C4-2B (cell line): ENCODE measurements at regions not wholly inside any gene's neighbourhood (a gene's known extent, or its start where the extent isn't known, plus 50 kb on each side); places are given as distances from the start of the nearest gene placed in this dataset.

Source experiments
- H3K27ac ChIP-seq: fragments of 450-650 bp; 2 replicates; pipeline ENCODE4 v1.5.1; 2017
- ZFX ChIP-seq: fragments of 450-650 bp; IDR thresholded peaks from 2 replicates; pipeline ENCODE4 v1.6.1; 2017
- TF ChIP-seq, protein P1 (sequence below): fragments of 450-650 bp; conservative IDR thresholded peaks from 2 replicates; pipeline ENCODE4 v1.5.1; 2017; ENCODE audit warnings: mild to moderate bottlenecking

DNA sequence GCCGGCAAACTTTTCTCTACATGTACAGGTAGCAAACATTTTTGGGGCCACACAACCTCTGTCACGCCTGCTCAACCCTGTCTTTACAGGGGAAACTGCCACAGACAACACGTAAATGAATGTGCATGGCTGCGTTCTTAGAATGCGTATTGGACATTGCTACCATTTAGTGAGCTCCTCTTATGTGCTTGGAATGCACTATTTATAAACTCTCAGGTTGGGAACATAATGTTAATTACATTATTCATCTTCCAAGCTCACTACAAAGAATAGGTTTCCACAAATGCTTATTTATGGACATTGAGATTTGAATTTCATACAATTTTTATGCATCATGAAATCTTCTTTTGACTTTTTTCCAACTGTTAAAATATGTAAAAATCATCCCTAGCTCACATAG, 92.0 kb upstream of the RPS6KA2 start:
- TF ChIP-seq, protein P1, sequence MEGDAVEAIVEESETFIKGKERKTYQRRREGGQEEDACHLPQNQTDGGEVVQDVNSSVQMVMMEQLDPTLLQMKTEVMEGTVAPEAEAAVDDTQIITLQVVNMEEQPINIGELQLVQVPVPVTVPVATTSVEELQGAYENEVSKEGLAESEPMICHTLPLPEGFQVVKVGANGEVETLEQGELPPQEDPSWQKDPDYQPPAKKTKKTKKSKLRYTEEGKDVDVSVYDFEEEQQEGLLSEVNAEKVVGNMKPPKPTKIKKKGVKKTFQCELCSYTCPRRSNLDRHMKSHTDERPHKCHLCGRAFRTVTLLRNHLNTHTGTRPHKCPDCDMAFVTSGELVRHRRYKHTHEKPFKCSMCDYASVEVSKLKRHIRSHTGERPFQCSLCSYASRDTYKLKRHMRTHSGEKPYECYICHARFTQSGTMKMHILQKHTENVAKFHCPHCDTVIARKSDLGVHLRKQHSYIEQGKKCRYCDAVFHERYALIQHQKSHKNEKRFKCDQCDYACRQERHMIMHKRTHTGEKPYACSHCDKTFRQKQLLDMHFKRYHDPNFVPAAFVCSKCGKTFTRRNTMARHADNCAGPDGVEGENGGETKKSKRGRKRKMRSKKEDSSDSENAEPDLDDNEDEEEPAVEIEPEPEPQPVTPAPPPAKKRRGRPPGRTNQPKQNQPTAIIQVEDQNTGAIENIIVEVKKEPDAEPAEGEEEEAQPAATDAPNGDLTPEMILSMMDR: no peak
- no peak overlapping the region for H3K27ac ChIP-seq

DNA sequence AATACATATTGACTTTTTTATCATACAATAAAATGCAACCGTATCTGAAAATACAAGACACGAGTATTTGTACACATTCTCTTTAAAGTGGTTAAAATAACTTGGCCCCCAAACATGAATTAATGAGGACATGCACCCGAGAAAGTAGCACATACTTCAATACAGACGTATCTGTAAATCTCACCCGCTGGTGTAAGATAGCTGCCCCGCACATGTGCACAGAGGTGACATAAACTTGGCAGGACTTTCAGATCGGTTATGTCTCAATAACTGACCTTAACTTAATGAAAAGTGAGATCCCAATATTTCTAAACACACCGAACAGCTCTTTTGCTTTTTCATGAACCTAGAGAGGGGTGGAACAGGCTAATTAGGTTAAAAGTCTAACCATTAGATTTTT, 91.5 kb upstream of the RPS6KA2 start:
- TF ChIP-seq, protein P1: no peak
- TF ChIP-seq ZFX: no peak
- no peak overlapping the region for H3K27ac ChIP-seq

DNA sequence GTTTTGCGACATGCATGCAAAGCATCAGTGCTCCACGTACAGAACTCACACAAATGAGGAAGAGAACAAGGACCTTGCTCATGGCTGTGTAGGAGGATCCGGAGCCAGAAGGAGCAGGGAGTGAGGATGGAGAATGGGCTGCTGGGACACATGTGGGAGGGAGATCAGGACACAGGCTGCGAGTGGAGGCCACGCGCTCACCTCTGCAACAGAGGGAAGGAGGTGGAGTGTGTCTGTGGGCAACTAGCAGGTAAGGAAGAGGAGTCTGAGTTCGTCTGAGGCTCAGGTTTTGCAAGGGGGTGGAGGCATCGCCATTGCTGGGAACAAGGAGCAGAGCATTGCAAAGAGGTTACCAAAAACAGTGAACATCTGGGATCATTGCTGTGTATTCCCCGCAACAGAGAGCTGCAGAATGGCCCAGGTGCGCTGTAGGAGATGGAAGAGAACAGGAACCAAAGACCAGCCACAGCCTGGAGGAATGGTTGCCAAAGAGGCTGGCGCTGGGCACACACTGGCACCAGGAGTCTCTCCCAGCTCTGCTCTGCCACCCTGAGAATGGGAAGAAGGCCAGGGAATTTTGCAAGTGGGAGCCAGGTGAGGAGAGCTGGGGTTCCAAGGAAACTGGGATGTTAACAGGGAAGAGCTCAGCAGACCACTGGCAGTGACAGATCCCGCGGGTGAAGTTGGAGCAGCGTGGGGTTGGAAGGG, 90.0 kb upstream of the RPS6KA2 start:
- H3K27ac ChIP-seq: no peak overlapping the region
- TF ChIP-seq ZFX: no peak
- TF ChIP-seq, protein P1: no peak

DNA sequence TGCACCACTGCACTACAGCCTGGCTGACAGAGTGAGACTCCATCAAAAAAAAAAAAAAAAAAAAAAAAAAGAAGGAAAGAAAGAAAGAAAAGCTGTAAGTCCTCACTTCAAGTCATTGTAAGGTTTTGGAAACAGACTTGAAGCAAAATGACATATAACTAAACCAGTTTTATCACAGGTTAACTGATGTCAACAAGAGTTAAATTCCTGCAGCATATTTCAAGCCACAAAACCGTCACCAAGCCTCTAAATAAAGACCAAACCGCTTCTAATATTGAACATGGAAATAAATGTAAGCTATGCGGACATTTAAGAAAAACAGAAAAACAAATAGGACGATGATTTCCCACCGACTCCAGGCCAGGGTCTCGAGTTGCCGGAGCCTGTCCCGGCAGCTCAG, 88.9 kb upstream of the RPS6KA2 start:
- TF ChIP-seq, protein P1: no peak
- TF ChIP-seq ZFX: no peak
- H3K27ac ChIP-seq: no peak overlapping the region

DNA sequence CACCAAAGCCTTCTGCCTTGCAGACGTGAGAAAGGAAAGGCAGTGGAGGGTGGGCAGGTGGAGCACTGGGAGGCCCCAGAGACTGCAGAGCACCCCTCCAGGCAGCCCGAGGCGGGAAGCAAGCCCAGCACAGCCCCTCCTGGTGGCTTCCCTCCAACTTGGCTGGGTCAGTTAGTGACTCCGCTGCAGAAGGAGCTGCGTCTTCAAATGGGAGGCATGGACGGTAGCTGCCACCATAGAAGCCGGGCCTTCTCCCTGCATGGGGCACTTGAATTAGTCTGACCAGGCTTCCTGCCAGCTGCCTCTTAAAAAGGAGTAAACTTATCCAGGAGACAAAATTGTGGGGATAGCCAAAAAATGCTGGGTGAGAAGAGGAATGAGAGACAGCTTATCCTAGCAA, 88.0 kb upstream of the RPS6KA2 start:
- no peak overlapping the region for H3K27ac ChIP-seq
- no peak for TF ChIP-seq ZFX
- TF ChIP-seq, protein P1: no peak

DNA sequence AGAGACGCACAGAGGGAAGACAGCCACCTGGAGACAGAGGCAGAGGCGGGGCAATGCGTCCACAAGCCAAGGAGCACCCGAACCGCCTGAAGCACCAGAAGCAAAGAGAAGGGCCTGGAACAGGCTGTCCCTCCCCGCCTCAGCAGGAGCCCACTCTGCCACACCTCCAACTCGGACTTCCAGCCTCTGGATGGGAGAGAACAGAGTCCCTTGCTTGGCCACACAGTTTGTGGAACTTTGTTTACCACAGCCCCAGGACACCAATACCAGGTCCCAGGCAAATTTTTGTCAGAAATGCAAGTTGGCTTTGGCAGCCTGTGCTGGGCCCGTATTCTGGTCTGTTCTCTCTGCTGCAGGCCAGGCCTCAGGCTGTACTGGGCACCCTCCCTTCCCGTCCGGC, 87.5 kb upstream of the RPS6KA2 start:
- no peak for TF ChIP-seq ZFX
- TF ChIP-seq, protein P1: no peak
- no peak overlapping the region for H3K27ac ChIP-seq

DNA sequence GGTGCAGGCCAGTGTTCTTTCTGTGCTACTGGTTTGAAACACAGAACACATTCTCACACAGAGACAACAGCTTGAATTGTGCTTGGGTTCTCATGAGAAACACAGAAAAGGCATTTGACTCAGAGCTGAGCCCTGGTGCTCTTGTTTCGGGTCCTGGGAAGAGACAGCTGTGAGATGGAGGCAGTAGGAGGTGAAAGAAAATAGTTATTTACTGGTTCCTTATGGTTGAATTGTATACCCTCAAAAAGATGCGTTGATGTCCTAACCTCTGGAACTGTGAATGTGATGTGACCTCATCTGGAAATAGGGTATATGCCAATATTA, 87.1 kb upstream of the RPS6KA2 start:
- no peak for TF ChIP-seq ZFX
- TF ChIP-seq, protein P1: no peak
- no peak overlapping the region for H3K27ac ChIP-seq
